HUDEP-2 (cell line): ENCODE measurements at regions not wholly inside any gene's neighbourhood (a gene's known extent, or its start where the extent isn't known, plus 50 kb on each side); places are given as distances from the start of the nearest gene placed in this dataset.
"Not testable (repeated sequence)": the region's sequence is repeated elsewhere in the genome, so short reads cannot be mapped to it uniquely, and the experiment has no call there.

Experiments
- DNase-seq, 76 experiments: peaks; one replicate each; lab custom pipeline; 2025; ENCODE audit not compliant: unreplicated experiment in 76 of 76; lab: John Stamatoyannopoulos, UW

DNA sequence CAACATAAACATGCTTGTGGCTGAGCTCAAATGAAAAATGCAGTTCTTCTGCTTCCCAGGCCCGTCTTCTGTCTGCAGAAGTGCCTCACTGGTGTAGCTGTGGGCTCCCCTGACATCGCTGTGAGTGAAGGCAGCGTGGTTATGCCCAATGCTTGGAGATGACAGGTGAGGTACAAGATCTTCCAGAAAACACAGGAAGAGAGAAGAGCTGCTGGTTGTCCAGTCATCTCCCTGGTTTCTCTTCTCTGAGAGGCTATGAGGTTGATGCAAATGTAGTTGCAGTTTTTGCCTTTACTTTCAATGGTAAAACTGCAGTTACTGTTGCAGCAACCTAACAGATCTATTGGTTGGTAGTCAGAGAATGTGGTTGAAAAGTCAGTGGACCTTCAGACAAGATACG, 223.6 kb downstream of the GATA3 start:
- no peak for DNase-seq

DNA sequence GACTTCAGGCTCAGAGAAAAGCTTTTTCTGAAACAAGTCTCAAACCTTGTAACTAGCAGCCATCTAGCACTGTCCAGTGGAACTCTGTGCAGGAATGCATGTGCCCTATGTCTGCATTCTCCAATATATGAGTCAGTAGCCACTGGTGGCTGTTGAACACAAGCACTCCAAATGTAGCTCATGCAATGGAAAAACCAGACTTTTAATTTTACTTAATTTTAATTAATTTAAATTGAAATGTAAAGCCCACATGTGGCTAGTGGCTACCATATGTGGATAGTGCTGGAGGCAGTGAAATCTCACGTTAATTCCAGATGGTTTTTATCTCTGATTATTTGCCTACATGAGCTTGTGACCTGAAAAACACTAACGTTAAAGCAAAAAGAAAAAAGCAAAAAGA, 225.1 kb downstream of the GATA3 start:
- no peak for DNase-seq

DNA sequence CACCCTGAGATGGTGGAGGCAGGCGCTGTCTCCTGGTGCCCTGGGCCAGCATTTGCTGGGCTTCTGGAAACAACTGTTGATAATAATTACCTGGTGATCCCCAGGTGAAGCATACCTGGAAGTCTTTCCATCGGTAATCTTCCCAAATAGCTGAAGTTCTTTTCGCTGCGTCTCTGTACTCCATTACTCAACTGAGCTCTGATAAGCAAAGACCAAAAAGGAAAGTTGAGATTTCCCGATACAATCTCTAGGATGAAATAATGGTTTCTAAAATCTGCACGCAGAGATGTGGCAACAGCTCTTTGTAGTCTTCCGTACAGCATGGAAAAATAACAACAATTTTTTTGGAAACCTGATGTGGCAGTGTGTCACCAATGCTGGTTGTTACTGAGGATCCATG, 226.5 kb downstream of the GATA3 start:
- DNase-seq: no peak

DNA sequence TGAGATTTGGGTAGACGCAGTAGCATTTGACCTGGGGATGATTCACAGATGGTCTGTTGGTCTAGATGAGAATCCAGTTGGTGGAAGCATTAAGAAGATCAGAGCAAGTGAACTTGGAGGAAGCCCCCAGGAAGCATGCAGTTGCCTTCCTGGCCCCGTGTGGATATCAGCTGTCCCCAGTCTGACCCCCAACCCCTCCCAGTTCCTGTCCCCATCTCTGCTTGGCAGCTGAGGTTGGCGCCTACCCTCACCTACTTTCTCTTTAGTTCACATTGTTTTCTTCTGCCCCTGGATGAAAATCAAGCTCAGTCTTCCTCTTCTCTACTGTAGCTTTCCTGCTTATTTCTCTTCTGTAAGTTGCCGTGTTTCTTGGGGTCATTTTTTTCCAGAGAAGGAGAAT, 227.9 kb downstream of the GATA3 start:
- no peak for DNase-seq

DNA sequence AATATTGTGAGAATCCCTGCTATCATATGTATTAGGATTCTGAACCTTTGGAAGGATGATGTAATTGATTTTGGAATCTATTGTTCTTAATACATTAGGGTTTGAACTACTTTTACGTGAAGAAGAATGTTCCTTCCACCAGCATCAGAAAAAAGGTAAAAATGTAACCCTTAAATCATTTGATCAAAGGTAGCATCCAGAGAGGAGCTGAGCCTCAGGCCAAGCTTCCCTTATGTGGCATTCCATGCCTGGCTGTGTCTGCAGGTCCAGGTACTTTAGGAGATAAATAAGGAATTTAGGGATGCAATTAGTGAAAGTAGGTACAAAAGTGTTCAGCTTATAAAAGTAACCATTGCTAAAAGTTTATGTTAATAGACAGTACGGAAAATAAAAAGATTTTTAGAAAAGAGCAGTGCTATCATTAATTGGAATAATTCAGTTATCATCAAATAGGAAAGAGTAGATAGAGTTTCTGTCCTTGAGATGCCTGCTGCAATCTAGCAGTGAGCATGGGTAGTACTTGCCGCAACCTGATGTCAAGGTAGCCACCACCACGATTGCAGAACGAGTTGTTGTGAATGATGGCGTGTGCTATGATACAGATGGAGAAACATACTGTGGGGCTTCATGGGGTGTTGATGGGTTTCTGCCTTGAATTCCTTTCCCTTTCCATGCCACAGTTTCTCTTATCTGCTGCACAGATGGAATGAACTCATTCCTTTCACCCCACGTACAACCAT, 228.8 kb downstream of the GATA3 start:
- no peak for DNase-seq

DNA sequence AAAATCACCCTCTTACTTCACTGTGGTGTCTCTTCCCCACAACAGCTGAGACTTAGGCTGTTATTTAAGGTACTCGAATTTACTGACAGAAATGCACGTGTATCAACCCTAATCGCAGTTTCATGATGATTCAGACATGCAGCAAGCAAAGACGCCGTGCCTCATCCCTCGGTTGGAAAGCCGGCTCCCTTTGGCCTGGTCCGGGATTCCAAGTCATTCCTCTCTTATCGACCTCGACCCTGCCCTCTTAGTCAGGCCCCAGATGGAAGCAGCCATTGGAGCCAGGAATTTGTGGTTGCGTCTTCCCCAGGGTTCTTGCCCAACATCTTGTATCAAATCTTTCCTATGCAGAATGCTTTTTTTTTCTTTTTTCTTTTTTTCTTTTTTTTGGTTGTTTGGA, 229.5 kb downstream of the GATA3 start:
- no peak for DNase-seq

DNA sequence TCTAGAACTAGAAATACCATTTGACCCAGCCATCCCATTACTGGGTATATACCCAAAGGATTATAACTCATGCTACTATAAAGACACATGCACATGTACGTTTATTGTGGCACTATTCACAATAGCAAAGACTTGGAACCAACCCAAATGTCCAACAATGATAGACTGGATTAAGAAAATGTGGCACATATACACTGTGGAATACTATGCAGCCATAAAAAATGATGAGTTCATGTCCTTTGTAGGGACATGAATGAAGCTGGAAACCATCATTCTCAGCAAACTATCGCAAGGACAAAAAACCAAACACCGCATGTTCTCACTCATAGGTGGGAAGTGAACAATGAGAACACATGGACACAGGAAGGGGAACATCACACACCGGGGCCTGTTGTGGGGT, 231.5 kb downstream of the GATA3 start:
- not testable (repeated sequence) for DNase-seq

DNA sequence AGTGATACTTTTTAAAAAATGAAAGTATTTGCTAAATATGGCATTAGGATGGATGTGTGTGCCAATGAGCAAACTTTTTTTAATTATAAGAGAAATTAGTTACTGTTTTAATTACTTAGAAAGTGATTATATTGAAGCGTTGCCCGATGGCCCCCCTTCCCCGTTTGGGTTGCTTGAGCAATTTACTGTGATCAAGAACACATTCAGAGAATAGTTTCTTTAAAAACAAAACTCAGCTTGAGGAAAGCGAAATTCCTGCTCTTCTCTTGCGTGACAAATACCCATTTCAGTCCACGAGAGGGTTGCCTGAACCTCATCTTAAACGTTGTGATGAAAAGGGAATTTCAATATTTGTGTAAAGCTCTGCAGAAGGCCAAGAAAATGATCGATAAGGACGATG, 234.1 kb downstream of the GATA3 start:
- no peak for DNase-seq

DNA sequence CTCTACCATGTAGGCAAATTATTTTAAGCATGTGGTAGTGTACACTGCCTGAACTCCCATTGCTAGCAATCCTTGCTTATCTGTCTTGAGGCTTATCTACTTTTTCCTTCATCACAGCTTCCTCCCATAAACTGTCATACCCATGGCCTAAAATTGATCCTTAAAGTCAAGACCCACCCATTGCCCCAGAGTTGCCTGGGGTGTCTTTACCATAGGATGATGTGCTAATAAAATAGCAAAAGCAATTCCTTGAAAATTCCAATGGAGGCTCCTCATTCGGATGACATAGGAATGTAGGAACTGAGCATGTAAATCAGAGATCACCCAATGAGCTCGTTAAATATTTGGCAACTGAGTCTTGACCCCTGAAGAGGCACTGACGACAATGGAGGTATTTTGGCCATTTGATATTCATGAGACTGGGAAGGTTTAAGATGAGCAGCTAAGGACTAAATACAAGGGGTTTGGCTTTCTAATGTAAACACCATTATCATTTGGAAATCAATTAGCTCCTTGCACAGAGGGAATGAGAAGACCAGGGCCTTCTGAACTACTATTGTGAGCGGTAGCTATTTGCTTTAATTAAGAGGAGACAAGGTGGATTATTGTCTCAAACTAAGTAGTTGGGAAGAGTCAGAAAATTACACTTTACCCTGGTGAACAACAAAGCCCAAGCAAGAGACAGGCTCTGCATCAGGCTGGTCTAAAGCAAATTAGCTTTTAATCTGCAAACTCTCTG, 234.9 kb downstream of the GATA3 start:
- no peak for DNase-seq

DNA sequence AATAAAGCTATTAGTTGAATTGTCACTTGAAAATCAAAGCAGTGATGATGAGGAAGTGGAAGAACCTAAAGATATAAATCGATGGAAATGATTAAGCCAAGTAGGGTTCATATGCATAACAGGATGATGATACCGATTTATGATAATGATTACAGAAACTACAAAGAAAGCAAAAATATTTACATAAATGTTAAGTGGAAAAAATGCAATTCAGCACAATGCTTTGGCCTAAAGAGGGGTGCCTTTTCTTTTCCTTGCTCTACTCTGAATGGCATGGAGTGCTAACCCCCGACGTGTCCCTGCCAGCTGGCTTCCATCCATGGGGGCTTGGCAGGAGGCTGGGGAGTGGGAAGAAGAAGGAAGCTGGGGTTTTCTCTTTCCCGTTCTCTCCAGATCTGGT, 240.3 kb downstream of the GATA3 start:
- DNase-seq: no peak

DNA sequence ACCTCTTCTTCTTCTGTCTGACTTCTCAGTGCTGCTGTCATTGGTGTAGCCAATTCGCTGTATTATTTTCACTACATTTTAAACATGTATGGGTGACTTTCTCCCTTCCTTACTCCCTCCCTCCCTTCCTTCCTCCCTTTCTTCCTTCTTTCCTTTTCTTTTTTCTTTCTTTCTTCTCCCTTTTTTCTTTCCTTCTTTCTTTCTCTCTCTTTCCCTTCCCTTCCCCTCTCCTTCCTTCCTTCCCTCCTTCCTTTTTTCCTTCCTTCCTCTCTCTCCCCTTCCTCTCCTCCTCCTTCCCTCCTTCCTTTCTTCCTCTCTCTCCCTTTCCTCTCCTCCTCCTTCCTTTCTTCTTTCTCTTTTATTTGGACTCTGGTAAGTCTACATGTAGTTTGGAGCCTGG, 240.8 kb downstream of the GATA3 start:
- no peak for DNase-seq

DNA sequence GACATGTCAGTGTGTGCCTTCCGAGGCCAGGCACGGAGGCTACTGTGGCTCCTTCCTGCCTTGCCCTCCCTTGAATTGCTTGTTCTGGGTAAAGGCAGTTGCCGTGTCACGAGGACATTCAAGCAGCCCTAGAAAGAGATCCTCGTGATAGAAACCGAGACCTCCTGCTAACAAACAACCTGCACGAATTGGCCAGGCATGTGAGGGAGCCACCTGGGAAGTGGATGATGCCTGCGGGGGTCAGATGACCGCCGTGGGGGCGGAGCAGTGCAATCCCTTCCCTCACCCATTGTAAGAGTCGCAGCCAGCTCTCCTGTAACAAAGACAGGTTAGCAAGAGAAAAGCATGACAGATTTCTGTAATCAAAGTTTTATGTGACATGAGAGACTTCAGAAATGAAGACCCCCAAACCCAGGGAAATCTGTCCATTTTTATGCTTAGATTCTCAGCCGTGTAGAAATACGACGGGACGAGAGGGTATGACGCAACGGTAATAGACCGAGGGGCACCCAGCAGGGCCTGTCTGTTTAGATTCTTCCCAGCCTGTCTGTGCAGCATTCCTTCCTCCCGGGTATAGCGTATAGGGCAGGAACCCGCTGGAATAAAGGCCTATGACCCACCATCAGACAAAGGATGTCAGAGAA, 241.7 kb downstream of the GATA3 start:
- DNase-seq: no peak

DNA sequence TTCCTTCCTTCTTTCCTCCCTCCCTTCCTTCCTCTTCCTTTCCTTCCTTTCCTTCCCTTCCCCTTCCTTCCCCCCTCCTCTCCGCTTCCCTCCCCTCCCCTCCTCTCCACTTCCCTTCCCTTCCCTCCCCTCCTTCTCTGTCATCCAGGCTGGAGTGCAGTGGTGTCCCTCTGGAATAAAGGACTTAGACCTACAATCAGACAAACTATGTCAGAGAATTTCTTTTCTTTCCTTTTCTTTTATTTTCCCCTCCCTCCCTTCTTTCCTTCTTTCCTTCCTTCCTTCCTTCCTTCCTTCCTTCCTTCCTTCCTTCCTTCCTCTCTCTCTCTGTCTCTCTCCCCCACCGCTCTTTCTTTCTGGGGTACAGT, 242.2 kb downstream of the GATA3 start:
- no peak for DNase-seq

DNA sequence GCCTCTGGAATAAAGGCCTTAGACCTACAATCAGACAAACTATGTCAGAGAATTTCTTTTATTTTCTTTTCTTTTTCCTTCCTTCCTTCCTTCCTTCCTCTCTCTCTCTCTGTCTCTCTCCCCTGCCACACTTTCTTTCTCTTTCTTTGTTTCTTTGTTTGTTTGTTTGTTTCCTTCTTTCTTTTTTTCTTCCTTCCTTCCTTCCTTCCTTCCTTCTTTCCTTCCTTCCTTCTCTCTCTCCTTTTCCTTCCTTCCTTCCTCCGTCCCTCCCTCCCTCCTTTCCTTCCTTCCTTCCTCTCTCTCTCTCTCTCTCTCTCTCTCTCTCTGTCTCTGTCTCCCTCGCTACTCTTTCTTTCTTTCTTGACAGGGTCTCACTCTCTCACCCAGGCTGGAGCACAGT, 242.6 kb downstream of the GATA3 start:
- no peak for DNase-seq

DNA sequence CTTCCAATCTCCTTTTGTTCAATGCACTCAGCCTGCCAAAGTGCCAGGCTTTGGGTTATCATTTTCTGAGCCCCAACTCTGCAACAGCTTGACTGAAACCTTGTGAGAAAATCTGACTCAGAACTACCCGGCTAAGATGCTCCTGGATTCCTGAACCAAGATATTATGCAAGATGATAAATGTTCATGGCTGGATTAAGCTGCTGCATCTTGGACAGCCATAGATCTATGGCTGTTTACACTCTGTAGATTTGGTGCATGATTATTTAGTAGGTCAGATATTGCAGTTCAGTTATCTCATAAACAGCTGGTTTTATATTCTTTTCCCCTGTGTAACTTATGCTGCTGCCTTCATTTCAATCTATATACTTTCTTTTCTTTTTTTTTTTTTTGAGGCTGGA, 243.5 kb downstream of the GATA3 start:
- no peak for DNase-seq

DNA sequence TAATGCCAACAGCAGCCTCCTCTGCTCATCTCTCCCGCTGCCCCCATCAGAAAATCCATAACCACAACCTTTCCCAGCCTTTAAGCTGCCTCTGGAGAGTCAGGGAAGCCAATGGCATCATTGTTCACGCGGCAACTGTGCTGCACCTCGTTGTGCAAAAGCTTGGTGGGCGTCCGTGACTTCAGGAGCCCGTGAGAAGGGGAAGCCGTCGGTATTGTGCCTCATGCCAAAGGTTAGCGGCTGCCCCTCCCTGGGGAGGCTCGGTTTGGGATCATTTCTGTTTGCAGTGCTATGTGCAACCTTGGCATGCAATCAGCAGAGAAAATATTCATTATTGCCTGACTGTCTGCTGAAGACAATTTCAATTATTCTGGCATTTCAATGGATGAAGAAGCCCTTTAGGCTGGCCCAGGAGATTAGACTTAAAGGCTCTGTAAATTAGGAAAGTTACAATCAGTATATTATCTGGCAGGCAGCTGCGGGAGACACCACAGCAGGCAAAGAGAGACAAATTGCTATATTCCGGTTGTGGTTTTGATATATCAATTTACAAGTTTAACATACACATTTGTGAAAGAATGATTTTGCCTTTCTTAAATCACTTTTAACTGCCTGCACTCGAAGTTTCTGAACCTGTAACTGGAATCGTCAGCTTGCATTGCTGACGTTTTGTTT, 244.5 kb downstream of the GATA3 start:
- DNase-seq: no peak

DNA sequence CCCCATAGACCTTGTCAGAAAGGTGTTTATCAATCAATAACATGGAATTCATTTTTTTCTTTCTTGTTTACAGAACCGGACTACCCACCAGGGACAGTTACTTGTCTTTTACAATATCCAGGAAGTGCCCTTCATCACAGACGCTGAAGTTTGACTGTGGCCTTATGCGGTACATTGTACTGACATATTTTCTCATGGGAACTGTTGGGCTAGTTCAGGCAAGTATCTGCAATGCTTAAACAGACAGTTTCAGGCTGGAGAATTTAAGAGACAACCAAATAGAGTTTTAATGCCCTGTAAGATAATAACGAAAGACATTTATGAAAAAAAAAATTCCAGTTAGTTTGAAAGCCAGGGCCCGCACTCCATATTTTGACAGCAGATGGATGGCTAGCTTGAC, 246.4 kb downstream of the GATA3 start:
- no peak for DNase-seq

DNA sequence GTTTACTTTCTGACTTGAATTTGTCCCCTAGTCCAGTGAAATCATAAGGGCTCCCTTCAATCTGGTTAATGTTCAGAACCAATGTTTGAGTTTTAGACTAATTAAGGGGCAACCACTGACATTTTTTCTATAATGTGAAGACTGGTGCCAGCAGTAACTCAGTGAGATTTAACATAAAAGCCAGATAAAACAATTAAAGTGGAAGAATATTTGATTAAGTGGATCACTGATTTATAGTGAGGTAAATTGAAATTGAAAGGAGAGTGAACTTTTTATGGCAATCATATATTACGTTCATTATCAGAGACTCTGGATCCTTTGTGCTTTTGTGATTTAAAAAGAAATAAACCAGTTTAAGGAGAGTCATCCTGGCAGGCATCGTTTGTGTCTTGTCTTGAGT, 246.8 kb downstream of the GATA3 start:
- DNase-seq: no peak

DNA sequence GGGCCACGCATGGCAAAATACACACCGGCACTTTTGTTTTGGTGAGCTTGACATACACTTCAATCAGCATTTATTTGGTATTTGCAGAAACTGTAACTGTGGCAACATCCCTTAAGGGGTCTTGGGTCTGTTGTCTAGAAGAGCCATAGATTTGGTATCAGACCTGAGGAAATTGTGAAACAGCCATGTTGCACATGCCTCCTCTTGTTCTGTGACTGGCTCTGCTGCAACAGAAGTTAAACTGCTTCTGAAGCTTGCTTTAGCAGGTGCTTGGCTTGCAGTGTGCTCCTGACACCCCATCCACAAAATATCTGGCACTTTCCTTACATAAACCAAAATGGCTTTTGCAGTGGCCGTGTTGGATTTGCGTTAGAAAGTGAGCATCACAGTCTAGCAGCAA, 247.3 kb downstream of the GATA3 start:
- DNase-seq: no peak

DNA sequence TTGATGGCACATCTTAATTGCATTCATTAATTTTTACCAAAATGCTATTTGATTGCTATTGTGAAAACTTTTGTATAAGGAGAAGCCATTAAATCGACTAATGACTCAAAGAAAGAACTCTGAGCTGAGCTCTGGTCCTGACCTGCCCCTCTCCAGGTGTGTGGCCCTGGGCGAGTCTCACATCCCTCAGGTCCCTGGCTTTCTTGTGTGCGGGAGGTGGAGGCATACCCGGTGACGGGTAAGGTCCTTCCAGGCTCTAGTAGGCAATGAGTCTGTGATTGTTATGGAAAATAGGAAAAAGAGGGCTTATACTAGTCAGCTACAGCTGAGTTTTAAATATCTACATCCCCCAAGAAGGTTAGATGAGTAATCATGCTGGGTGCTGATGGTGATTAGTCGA, 248.1 kb downstream of the GATA3 start:
- no peak for DNase-seq

DNA sequence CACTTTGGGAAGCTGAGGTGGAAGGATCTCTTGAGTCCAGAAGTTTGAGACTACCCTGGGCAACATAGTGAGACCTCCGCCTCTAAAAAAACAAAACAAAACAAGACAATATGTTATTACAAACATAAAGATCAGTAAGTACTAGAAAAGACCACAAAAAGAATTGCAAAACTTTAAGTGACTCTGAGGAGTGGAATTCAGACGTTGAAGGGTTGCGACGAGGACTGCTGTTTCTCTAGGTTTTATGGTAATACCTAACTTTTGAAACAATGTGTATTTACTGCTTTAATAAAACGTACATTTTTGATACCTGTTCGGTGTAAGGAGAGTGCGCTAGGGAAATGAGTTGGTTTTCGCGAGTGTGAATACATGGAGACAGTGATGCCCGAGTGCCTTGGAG, 250.4 kb downstream of the GATA3 start:
- no peak for DNase-seq
